GM23248 (cell line): ENCODE measurements at regions not wholly inside any gene's neighbourhood (a gene's known extent, or its start where the extent isn't known, plus 50 kb on each side); places are given as distances from the start of the nearest gene placed in this dataset.

ENCODE experiments used
- EZH2 ChIP-seq: fragments of 200-600 bp; sonication (generic); IDR thresholded peaks from 2 replicates; pipeline ENCODE4 v1.6.1; 2018; ENCODE audit warnings: antibody characterized with exemption, mild to moderate bottlenecking; ENCODE audit not compliant: insufficient read depth, poor library complexity, severe bottlenecking
- EZH2phosphoT487 ChIP-seq: fragments of 200-600 bp; sonication (generic); IDR thresholded peaks from 2 replicates; pipeline ENCODE4 v1.6.1; 2018; ENCODE audit warnings: antibody characterized with exemption, moderate library complexity, mild to moderate bottlenecking, low read depth; ENCODE audit not compliant: insufficient read depth

- TF ChIP-seq EZH2phosphoT487, result no peak
- no peak for TF ChIP-seq EZH2
Measured at GRCh38 chr7:113000316-113001020, 86.2 kb downstream of the GPR85 start.
